GM19239 (cell line): ENCODE measurements at regions not wholly inside any gene's neighbourhood (a gene's known extent, or its start where the extent isn't known, plus 50 kb on each side); places are given as distances from the start of the nearest gene placed in this dataset.

Experiments
- DNase-seq: peaks from one replicate; pipeline ENCODE4 v3.0.0; 2011; ENCODE audit warnings: low spot score; ENCODE audit not compliant: insufficient read length
- FAIRE-seq: peaks from 2 replicates; lab custom pipeline; 2011; peaks lifted over from hg19 to GRCh38; lab: Jason Lieb, UNC

DNA sequence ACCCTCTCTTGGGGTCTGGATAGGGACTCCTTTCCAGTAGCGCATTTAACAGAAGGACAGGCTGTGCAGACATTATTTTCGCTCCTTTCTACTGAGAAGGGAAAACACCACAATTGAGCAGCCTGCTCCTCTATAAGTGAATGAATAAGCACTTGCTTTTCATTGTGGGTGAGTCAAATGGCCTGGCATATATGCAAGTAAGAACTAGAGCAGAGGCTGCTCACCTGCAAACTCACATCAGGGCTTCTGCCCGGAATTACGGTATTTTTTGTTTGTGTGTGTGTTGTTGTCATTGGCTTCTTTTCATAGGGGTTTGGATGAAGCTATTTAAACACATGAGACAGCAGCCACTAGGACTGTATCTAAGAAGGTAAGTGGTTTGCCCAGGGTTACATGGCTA is 200.1 kb upstream of the CAMK1G start:
- FAIRE-seq (no peak), DNase-seq (no peak)

DNA sequence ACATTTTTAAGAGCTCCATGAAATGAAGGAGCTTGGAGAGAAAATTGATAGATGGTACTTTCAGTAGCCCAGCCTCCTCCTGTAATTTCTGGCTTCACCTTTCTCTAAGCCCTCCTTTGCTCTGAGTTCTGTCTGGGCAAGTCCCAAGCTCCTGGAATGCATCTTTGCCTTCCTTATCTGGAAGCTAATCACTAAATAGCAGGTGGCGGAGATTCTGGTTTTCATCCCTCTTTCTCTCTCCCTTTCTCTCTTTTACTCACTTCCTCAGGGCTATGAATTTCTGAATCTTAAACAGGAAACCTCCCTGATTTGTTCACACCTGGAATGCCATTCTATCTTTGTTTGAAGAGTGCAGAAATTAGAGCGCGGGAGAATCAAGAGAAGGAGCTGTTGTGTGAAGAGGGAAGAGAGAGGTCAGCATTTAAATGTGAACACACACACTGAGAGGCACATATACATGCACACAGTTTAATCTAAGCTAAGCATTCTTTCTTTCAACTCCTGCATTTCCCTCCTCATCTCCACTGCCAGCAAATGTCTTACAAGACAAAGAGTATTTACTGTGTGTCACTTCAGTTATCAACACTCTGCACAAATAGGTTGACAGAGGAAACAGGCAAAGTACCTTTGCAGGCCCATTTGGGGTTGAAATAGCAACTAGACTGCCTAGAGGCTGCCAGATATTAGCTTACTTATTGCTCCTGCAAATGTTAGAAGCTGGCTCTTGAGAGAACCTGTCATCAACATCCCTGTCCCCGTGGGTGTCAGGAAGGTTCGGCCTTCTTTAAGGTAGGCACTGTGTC is 199.4 kb upstream of the CAMK1G start:
- FAIRE-seq (no peak), DNase-seq (no peak)

DNA sequence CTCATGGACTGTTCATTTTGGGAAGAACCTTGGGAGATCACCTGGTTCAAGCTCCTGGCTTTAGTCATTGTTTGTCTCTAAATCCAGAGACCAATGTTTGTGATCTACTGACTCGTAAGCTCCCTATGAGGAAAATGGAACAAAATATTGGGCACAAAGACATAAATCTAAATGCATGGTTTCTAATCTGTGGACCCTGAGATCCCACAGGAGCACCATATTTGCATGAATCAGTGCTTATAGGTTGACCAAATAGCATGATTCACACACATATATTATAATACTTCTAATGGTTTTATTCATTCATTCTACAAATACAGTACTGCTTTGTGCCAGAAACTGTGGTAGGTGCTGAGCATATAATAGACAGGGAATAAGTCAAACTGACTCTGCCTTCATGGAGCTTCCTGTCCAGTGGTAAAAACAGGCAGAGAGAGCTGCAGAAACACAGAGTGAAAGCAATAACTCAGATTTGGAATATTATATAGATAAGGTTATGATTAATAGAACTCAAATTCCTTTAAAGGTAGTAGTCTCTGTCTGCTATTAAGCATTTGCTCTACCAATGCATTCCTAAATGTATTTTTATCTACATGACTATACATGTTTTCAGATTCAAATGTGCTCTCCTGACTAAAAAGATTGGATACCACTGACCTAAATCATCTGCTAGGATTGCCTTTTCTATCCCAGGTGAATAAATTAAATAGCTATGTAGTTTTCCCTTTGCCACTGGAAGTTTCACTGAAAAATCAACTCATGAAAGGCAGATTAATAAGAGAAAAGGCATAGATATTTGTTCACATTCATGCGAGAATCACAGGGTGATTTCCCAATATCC is 198.6 kb upstream of the CAMK1G start:
- no peak for DNase-seq
- no peak for FAIRE-seq

DNA sequence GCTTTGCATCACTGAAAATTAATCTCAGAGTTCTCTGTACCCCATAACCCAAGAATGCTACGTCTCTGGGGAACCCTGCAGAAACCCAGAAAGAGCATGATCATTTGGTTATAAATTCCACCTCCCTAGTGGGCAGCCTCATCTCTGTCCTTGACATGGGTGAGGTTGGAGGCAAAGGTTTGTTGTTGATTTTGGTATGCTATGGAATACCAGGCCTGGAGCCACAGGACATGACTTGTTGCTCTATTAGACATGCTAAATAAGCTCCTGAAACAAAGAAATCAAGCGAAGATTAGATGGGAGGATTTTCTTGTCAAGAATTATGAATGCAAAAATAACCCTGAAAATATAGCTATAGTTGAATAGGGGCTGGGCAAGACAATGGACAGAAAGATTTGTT is 197.4 kb upstream of the CAMK1G start:
- FAIRE-seq, result no peak

DNA sequence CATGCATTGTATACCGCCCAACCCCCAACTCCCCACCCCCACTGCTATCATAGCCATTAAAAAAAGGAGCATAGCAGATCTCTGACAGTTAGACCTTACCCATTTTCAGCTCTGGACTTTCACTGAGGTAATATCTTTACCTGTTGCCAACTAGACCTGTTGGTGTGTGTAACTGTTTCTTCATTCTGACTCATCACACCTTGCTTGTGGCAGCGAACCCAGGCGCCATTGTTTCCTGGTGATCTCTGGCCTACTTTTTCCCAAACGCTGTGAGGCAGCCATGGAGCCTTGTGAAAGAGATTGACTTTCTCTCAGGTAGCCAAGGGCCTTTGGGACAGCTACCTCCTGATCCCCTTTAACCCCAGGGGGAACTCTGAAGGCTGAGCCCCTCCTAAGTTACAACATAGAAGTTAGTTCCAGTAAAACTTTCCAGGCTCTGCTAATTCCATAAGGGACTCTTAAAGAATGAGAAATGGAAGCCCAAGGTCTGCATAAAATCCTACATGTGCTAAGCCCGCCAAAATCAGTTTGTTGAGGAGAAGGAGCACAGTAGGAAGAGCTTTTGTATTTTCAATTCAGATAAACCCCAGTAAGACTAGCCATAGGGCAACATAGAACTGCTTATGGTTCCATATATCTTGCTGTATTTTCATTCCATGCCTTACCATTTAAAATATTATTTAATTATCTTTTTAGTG is 196.1 kb upstream of the CAMK1G start:
- DNase-seq (no peak), FAIRE-seq (no peak)

More for the DNA sequence above, 197.4 kb upstream of the CAMK1G start:
- no peak for DNase-seq

DNA sequence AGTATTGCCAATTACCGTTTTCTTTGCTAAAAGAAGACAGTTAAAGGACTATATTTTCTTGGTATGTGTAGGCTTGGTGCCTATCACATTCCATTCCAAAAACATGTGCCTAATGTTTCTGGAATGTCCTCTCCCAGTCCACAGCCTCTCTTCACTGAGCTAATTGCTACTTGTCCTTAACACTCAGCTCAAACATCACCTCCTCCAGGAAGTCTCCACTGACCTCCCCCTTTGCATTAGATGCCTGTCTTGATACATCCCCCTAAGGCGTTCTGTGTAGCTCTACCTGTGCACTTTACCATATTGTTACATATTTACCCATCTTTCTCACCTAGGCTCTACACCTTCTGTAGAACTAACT is 195.6 kb upstream of the CAMK1G start:
- DNase-seq, result no peak
- no peak for FAIRE-seq

DNA sequence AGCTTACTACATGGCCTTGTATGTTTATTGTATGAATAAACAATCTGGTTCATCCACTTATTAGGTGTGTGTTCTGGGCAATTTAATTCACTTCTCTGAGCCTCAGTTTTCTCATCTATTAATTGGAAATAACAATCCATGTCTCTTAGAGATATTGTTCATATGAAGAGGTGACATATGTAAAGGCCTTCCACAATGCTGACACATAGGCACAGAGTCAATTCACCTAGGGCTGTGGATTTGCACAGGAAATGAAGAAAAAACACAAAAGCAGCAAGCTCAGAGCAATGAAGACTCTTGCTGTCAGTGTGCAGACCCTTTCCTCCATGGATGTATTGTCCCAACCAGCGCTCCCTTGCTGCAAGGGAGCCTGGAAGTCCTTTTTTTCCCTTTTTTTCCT is 195.2 kb upstream of the CAMK1G start:
- FAIRE-seq (no peak), DNase-seq (no peak)

DNA sequence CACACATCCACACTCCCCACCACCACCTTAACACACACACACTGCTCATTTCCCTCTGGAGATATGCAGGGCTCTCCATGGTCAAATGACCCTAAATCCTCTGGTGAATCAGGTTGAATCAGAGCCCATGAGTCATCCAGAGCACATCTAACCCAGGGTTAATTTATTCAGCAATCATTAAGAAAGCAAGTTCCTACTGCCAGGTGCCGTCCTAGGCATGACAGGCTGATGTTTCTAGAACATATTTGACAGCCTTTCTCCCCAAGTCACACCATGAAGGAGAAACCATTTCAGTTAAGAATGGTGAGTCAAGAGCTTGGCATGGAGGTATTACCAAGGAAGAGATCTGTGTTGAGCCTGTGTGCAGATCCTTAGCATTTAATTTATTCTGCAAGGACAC is 194.3 kb upstream of the CAMK1G start:
- DNase-seq, result no peak

DNA sequence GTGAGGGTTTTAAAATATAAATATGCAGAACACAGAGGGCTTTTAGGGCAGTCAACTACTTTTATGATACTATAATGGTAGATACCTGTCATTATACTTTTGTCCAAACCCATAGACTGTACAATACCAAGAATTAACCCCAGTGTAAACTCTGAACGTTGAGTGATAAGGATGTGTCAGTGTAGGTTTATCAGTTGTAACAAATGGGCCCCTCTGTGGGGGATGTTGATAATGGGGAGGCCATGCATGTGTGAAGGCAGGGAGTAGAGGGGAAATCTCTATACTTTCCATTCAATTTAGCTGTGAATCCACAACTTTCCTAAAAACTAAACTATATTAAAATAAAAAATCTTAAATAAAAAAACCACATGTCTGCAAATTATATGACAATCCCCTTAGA is 193.5 kb upstream of the CAMK1G start:
- DNase-seq, result no peak
- FAIRE-seq, result no peak

More for the DNA sequence above, 194.3 kb upstream of the CAMK1G start:
- no peak for FAIRE-seq

DNA sequence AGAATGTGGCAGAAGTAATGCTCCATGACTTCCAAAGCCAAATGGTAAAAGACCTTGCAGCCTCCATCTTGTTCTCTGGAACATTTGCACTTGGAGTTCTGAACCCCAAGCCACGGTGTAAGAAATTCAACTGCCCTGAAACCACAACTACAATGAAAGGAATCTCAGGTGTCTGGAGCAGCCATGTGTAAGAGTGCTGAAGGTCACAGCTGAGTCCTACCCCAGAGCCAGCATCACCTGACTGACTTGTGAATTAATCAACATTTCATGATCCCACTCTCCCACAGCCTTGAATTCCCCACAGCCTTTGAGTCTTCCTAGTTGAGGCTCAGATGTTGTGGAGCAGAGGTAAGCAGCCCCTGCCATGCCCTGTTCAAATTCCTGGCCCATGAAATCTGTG is 192.8 kb upstream of the CAMK1G start:
- DNase-seq (no peak), FAIRE-seq (no peak)

DNA sequence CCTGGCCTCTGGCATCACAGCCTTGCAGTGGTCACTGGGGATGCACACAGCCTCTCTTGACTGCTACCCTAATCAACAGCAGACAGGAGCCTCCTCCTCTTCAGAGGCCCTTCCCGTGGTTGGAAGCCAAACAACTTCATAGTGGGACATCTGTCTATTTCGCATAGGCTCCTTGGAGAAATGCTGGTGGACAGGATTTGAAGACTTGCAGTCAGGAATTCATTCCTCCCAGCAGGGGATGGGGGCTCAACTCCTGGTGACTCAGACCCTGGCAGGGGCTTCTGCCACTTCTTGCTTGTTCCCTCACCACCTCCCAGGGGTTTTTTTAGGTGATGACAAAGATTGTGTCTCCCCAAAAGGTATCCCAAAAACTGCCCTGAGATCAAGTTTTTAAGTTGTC is 191.7 kb upstream of the CAMK1G start:
- no peak for FAIRE-seq

DNA sequence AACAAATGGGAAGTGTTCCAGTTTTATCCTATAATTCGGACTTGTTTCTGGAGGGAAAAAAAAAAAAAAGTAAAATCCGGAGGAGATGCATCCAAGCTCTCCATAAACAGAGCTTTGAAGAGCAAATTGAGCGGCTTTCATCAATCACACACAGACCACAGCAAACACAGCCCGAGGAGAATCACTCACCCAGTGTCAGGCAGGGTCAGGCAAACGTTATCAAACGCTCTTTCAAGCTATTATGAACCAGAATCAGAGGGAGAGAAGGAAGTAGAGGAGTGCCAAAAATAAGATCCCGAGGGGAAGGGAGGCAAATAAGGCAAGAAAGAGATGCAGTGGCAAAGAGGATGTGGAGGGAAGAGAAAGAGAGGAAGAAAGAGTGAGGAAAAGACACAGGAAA is 188.3 kb upstream of the CAMK1G start:
- DNase-seq (no peak), FAIRE-seq (no peak)

More for the DNA sequence above, 191.7 kb upstream of the CAMK1G start:
- no peak for DNase-seq

DNA sequence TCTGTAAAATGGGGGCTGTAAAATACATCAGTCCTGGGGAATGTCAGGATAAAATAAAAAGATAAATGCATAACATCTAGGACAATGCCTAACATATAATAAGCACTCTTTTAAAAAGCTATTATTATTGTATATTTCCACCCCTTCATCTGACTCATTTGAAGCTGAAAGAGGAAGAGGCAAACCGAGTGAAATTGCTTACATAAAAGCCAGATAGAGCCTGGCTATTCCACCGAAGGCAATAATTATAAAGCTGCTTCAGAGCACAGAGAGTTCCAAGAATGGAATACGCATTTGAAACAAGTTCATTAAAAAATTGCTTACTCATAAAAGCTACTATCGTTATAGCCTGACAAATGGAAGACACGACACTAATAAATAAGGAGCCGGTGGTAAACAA is 186.1 kb upstream of the CAMK1G start:
- no peak for FAIRE-seq
- no peak for DNase-seq

DNA sequence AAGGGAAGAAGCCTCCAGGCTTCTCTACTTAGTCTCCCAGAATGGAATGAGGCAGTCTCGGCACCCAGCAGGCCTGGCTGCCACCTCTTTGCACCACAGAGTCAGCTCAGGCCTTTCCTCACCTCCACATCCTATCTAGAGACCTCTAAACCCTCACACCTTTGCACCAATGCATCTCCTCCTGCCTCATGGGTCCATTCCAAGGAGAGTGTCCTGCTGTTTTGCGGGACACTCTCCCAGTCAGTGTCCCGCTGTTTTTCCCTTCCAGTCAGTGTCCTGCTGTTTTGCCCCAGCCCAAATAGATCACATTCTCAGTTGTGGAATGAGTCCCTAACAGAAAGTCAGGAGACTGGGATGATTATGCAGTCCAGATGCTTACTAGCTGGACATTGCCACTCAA is 185.6 kb upstream of the CAMK1G start:
- FAIRE-seq (no peak), DNase-seq (no peak)

DNA sequence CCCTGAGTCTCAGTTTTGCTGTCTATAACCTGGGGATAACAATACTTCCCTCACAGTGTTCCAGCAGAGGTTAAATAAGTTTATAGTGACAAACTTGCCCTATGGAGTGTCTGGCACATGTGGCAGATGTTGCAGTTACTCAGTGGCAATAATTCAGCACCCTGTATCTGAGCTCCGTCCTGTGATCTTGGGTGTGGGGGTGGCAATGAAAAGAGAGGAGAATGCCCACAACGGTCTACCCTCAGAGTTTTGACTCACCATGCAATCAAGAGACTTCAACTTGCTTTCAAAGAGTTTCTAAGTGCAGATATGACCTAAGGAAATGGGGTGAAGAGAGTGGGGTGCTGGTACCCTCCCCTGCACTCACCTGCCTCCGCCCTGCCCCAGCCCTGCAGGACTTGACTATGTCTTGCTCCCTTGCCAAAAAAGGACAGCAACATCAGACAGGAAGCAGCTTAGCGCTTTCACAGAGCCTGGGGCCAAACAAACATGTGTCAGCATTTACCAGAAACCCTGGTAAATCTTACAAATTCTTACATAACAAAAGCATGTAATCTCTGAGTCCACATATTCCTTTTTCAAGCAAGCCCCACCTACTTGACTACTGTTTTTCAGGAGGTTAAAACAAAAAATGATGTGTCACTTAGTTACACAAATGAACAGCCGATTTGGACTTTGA is 185.1 kb upstream of the CAMK1G start:
- no peak for FAIRE-seq
- DNase-seq, result no peak

DNA sequence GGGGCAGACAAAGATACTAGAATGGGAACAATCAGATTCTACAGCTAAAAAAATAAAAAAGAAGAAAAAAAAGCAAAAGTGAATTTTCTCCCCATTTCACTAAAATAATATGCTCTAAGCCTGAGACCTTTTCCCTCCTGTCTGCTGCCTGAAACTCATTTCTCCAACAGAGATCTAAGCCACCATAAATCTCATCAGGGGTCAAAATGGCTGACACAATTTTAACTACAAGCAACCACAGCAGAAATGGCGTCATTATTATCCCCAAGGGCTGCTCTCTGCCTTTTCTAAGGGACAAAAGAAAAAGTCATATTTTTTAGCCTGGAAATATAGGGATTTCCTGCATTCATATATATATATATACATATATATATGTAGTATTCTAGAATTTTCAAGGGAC is 183.7 kb upstream of the CAMK1G start:
- DNase-seq, result no peak
- FAIRE-seq, result no peak

DNA sequence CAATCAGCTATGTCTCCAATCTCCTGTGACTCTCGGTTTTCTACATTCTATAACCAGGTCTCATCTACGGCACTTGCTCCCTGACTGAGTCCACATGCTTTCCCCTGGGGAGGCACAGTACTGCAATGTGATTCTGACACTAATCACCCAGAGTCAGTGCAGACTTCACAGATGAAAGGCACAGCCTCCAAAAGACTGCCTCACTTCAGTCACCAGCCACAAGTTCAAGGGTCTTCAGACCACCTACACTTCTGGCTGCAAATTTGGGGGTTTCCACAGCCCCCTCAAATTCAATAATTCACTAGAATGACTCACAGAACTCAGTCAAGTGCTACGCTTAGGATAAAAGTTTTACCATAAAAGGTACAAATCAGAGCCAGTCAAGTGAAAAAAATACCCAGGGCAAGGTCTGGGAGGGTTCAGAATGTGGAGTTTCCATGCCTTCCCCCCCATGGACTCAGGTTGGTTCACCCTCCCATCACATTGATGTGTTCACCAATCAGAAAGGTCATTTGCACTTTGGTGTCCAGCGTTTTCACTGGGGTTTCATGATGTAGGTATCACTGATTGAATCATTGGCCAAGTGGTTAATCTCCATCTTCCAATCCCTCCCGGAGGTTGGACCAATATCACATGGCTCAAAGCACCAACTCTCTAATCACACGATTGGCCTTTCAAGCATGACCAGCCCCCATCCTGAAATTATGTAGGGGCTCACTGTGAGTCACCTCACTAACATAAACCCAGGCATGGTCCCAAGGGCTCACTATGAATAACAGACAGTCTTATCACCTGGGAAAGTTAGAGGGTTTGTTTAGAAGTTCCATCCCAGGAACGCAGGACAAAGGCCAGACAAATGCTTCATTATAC is 182.9 kb upstream of the CAMK1G start:
- DNase-seq, result no peak

DNA sequence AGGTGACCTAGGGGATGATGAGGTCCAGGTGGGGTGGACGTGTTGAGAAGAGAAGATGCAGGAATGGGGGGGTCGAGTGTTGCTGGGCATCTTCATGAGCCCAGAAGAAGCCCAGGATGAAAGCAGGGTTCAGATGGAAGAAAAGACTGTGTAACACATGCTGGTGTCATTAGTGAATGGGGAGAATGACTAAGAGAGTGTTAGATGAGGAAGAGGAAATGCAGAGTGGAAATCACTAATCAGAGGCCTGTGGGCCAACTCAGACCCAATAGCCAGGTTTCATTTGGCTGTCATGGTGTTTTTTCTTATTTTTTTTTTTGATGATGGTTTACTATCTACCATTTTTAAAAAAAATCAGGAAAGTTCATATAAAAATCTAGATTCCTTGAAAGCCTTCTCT is 180.8 kb upstream of the CAMK1G start:
- DNase-seq, result no peak
- no peak for FAIRE-seq

More for the DNA sequence above, 182.9 kb upstream of the CAMK1G start:
- no peak for FAIRE-seq

DNA sequence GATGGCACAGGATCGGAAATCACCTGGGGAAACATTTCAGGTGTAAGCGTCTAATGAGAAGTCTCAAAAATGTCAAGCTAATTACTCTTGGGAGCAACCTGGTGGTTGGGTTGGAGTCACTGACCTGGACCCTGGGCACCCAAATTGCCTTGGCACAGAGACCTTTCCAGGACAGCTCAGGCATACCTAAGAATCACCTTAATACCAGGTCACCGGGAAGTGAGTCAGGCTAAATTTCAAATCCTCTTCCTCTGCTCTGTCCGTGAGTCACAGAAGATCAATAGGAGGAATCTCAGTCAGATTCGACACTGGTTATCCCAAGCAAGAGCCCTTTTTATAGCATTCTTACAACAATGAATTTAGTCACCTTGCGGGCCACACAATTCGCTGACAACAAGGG is 179.6 kb upstream of the CAMK1G start:
- FAIRE-seq (no peak), DNase-seq (no peak)

DNA sequence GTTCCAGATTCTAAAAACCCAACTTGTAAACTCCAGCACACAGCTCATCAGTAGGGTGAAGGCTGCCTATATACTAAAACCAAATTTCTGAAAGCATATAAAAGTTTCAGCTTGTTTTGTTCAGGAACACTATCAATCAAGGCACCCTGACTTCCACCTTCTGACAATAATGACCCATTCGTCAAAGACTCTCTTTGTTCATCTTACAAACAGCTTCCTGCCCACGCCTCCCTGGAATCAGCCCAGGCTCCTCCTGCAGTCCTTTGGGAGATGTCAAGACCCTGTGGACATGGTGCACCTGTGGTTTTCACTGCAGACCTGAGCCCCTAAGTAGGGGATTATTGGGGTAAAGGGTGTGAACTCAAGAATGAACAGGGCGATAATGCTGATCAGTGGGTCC is 178.9 kb upstream of the CAMK1G start:
- no peak for FAIRE-seq

More for the DNA sequence above, 178.9 kb upstream of the CAMK1G start:
- DNase-seq, result no peak
